ENCODE measurements at regions not wholly inside any gene's neighbourhood (a gene's known extent, or its start where the extent isn't known, plus 50 kb on each side); places are given as distances from the start of the nearest gene placed in this dataset.
"Not testable (repeated sequence)": the region's sequence is repeated elsewhere in the genome, so short reads cannot be mapped to it uniquely, and the experiment has no call there.

- no peaks in the 10 kb centered on the region for H3K4me1 ChIP-seq (ENCODE audit: control insufficient read depth, insufficient read depth, low read length)
- H3K9ac ChIP-seq (ENCODE audit: low read length) = no peak overlapping the region
- no peaks in the 10 kb centered on the region for H3K36me3 ChIP-seq (ENCODE audit: control insufficient read depth, insufficient read depth, low read length)
- no peaks in the 10 kb centered on the region for H3K27me3 ChIP-seq (ENCODE audit: control insufficient read depth, insufficient read depth, low read length)
- H3K4me3 ChIP-seq (ENCODE audit: low read length) = no peak overlapping the region
- H3K27ac ChIP-seq (ENCODE audit: low read depth, low read length) = no peak overlapping the region
Observed at GRCh38 chrX:94908171-94908570, 1234.2 kb downstream of the FAM133A start.

GRCh38 chrX:94908648-94909047 lies 1234.6 kb downstream of the FAM133A start:
- Histone ChIP-seq H3K4me3 (ENCODE audit: low read length) (no peak overlapping the region), H3K27ac (ENCODE audit: low read depth, low read length) (no peak overlapping the region), H3K36me3 (ENCODE audit: control insufficient read depth, insufficient read depth, low read length) (no peaks in the 10 kb centered on the region), H3K4me1 (ENCODE audit: control insufficient read depth, insufficient read depth, low read length) (no peaks in the 10 kb centered on the region), H3K9ac (ENCODE audit: low read length) (no peak overlapping the region), H3K27me3 (ENCODE audit: control insufficient read depth, insufficient read depth, low read length) (no peaks in the 10 kb centered on the region)

- Histone ChIP-seq H3K36me3 (ENCODE audit: control insufficient read depth, insufficient read depth, low read length) (no peaks in the 10 kb centered on the region), H3K27me3 (ENCODE audit: control insufficient read depth, insufficient read depth, low read length) (no peaks in the 10 kb centered on the region), H3K4me3 (ENCODE audit: low read length) (no peak overlapping the region), H3K4me1 (ENCODE audit: control insufficient read depth, insufficient read depth, low read length) (no peaks in the 10 kb centered on the region), H3K9ac (ENCODE audit: low read length) (no peak overlapping the region), H3K27ac (ENCODE audit: low read depth, low read length) (no peak overlapping the region)
Observed at GRCh38 chrX:94914235-94914634, 1240.2 kb downstream of the FAM133A start.

GRCh38 chrX:94932278-94932965 lies 1258.4 kb downstream of the FAM133A start:
- Histone ChIP-seq H3K4me1 (ENCODE audit: control insufficient read depth, insufficient read depth, low read length) (no peaks in the 10 kb centered on the region), H3K27ac (ENCODE audit: low read depth, low read length) (no peak overlapping the region), H3K4me3 (ENCODE audit: low read length) (no peak overlapping the region), H3K9ac (ENCODE audit: low read length) (no peak overlapping the region), H3K27me3 (ENCODE audit: control insufficient read depth, insufficient read depth, low read length) (no peaks in the 10 kb centered on the region), H3K36me3 (ENCODE audit: control insufficient read depth, insufficient read depth, low read length) (no peaks in the 10 kb centered on the region)

GRCh38 chrX:94936722-94937121 lies 1262.7 kb downstream of the FAM133A start:
- H3K27ac ChIP-seq (ENCODE audit: low read depth, low read length) = no peak overlapping the region
- no peaks in the 10 kb centered on the region for H3K27me3 ChIP-seq (ENCODE audit: control insufficient read depth, insufficient read depth, low read length)
- no peak overlapping the region for H3K4me3 ChIP-seq (ENCODE audit: low read length)
- no peaks in the 10 kb centered on the region for H3K4me1 ChIP-seq (ENCODE audit: control insufficient read depth, insufficient read depth, low read length)
- no peak overlapping the region for H3K9ac ChIP-seq (ENCODE audit: low read length)
- H3K36me3 ChIP-seq (ENCODE audit: control insufficient read depth, insufficient read depth, low read length) = no peaks in the 10 kb centered on the region

GRCh38 chrX:94937491-94937890 lies 1263.5 kb downstream of the FAM133A start:
- no peaks in the 10 kb centered on the region for H3K4me1 ChIP-seq (ENCODE audit: control insufficient read depth, insufficient read depth, low read length)
- H3K36me3 ChIP-seq (ENCODE audit: control insufficient read depth, insufficient read depth, low read length) = no peaks in the 10 kb centered on the region
- H3K9ac ChIP-seq (ENCODE audit: low read length) = no peak overlapping the region
- H3K27ac ChIP-seq (ENCODE audit: low read depth, low read length) = no peak overlapping the region
- H3K4me3 ChIP-seq (ENCODE audit: low read length) = no peak overlapping the region
- H3K27me3 ChIP-seq (ENCODE audit: control insufficient read depth, insufficient read depth, low read length) = no peaks in the 10 kb centered on the region

- Histone ChIP-seq H3K27ac (ENCODE audit: low read depth, low read length) (no peak overlapping the region), H3K27me3 (ENCODE audit: control insufficient read depth, insufficient read depth, low read length) (no peaks in the 10 kb centered on the region), H3K9ac (ENCODE audit: low read length) (no peak overlapping the region), H3K4me1 (ENCODE audit: control insufficient read depth, insufficient read depth, low read length) (no peaks in the 10 kb centered on the region), H3K4me3 (ENCODE audit: low read length) (no peak overlapping the region), H3K36me3 (ENCODE audit: control insufficient read depth, insufficient read depth, low read length) (no peaks in the 10 kb centered on the region)
Observed at GRCh38 chrX:94942603-94943002, 1268.6 kb downstream of the FAM133A start.

- not testable (repeated sequence) for H3K27ac ChIP-seq (ENCODE audit: low read depth, low read length); H3K4me1 ChIP-seq (ENCODE audit: control insufficient read depth, insufficient read depth, low read length); H3K27me3 ChIP-seq (ENCODE audit: control insufficient read depth, insufficient read depth, low read length); H3K4me3 ChIP-seq (ENCODE audit: low read length); H3K9ac ChIP-seq (ENCODE audit: low read length); H3K36me3 ChIP-seq (ENCODE audit: control insufficient read depth, insufficient read depth, low read length)
Observed at GRCh38 chrX:94946137-94946536, 1272.1 kb downstream of the FAM133A start.

- Histone ChIP-seq H3K36me3 (ENCODE audit: control insufficient read depth, insufficient read depth, low read length) (no peaks in the 10 kb centered on the region), H3K9ac (ENCODE audit: low read length) (no peak overlapping the region), H3K27ac (ENCODE audit: low read depth, low read length) (no peak overlapping the region), H3K4me1 (ENCODE audit: control insufficient read depth, insufficient read depth, low read length) (no peaks in the 10 kb centered on the region), H3K27me3 (ENCODE audit: control insufficient read depth, insufficient read depth, low read length) (no peaks in the 10 kb centered on the region), H3K4me3 (ENCODE audit: low read length) (no peak overlapping the region)
Observed at GRCh38 chrX:94961730-94962129, 1287.7 kb downstream of the FAM133A start.

- no peak overlapping the region for H3K4me3 ChIP-seq (ENCODE audit: low read length)
- no peaks in the 10 kb centered on the region for H3K27me3 ChIP-seq (ENCODE audit: control insufficient read depth, insufficient read depth, low read length)
- H3K36me3 ChIP-seq (ENCODE audit: control insufficient read depth, insufficient read depth, low read length) = no peaks in the 10 kb centered on the region
- no peak overlapping the region for H3K27ac ChIP-seq (ENCODE audit: low read depth, low read length)
- H3K4me1 ChIP-seq (ENCODE audit: control insufficient read depth, insufficient read depth, low read length) = no peaks in the 10 kb centered on the region
- H3K9ac ChIP-seq (ENCODE audit: low read length) = no peak overlapping the region
Observed at GRCh38 chrX:94977562-94977961, 1303.6 kb downstream of the FAM133A start.

GRCh38 chrX:94977986-94978385 lies 1304.0 kb downstream of the FAM133A start:
- H3K27ac ChIP-seq (ENCODE audit: low read depth, low read length) = no peak overlapping the region
- no peaks in the 10 kb centered on the region for H3K4me1 ChIP-seq (ENCODE audit: control insufficient read depth, insufficient read depth, low read length)
- no peak overlapping the region for H3K4me3 ChIP-seq (ENCODE audit: low read length)
- H3K27me3 ChIP-seq (ENCODE audit: control insufficient read depth, insufficient read depth, low read length) = no peaks in the 10 kb centered on the region
- no peaks in the 10 kb centered on the region for H3K36me3 ChIP-seq (ENCODE audit: control insufficient read depth, insufficient read depth, low read length)
- H3K9ac ChIP-seq (ENCODE audit: low read length) = no peak overlapping the region

All from rectal smooth muscle tissue (tissue), 1 donor.